Lung (tissue), 11 donors: ENCODE measurements at regions not wholly inside any gene's neighbourhood (a gene's known extent, or its start where the extent isn't known, plus 50 kb on each side); places are given as distances from the start of the nearest gene placed in this dataset.

ENCODE experiments used
- ATAC-seq: fragments of 200-7000 bp; cut with Tn5 transposase; one replicate; pipeline ENCODE4 v1.9.1; 2020; ENCODE audit warnings: moderate number of reproducible peaks; ENCODE audit not compliant: insufficient read depth, low FRiP score
- DNase-seq, 3 donors: peaks; one replicate each; pipeline ENCODE4 v3.0.0-alpha.2; 2013 to 2017
- H3K27ac ChIP-seq, 2 donors: one replicate each; pipeline ENCODE4 v1.5.1; 2013; ENCODE audit warnings: mild to moderate bottlenecking in 2 of 2, moderate library complexity in 2 of 2, control low read depth in 1 of 2, inconsistent platforms in 1 of 2, low read depth in 1 of 2, low read length in 1 of 2
- H3K27me3 ChIP-seq, 3 donors: one replicate each; pipeline ENCODE4 v1.5.1; 2013; ENCODE audit warnings: low read length in 2 of 3; ENCODE audit not compliant: control insufficient read depth in 3 of 3, insufficient read depth in 3 of 3
- H3K36me3 ChIP-seq, 4 donors: one replicate each; pipeline ENCODE4 v1.5.1; 2013; ENCODE audit warnings: low read length in 4 of 4, mild to moderate bottlenecking in 1 of 4, moderate library complexity in 1 of 4; ENCODE audit not compliant: control insufficient read depth in 4 of 4, insufficient read depth in 4 of 4
- H3K4me1 ChIP-seq, 5 donors: one replicate each; pipeline ENCODE4 v1.5.1; 2013; ENCODE audit warnings: low read length in 5 of 5, mild to moderate bottlenecking in 2 of 5, moderate library complexity in 1 of 5; ENCODE audit not compliant: control insufficient read depth in 5 of 5, insufficient read depth in 5 of 5
- H3K4me3 ChIP-seq: one replicate; pipeline ENCODE4 v1.5.1; 2013; ENCODE audit warnings: mild to moderate bottlenecking, control low read depth, moderate library complexity
- H3K9ac ChIP-seq, 2 donors: one replicate each; pipeline ENCODE4 v1.5.1; 2013; ENCODE audit warnings: low read length in 2 of 2, control low read depth in 1 of 2; ENCODE audit not compliant: insufficient read depth in 1 of 2
- H3K9me3 ChIP-seq, 4 donors: one replicate each; pipeline ENCODE4 v1.5.1; 2013; ENCODE audit warnings: low read length in 3 of 4, mild to moderate bottlenecking in 1 of 4, moderate library complexity in 1 of 4; ENCODE audit not compliant: control insufficient read depth in 4 of 4, insufficient read depth in 3 of 4
- WGBS, 2 donors: extraction: QIAGEN DNeasy Blood & Tissue Kit; methylation state at CpG; one replicate each; pipeline ENCODE4 v1.1.7; 2013; 5-methylcytosine and 5-hydroxymethylcytosine counted together
- TF ChIP-seq, protein P1 (sequence below): IDR thresholded peaks from 2 replicates; pipeline ENCODE4 v1.5.1; 2012; ENCODE audit warnings: mild to moderate bottlenecking; ENCODE audit errors: control extremely low read depth, extremely low read depth
- donor health status: control.
- donor health status: control.
- donor health status: Bipolar disorder and iron deficiency.
- donor health status: healthy.
- donor health status: DM: yes; HTN: yes; CAD: no.

DNA sequence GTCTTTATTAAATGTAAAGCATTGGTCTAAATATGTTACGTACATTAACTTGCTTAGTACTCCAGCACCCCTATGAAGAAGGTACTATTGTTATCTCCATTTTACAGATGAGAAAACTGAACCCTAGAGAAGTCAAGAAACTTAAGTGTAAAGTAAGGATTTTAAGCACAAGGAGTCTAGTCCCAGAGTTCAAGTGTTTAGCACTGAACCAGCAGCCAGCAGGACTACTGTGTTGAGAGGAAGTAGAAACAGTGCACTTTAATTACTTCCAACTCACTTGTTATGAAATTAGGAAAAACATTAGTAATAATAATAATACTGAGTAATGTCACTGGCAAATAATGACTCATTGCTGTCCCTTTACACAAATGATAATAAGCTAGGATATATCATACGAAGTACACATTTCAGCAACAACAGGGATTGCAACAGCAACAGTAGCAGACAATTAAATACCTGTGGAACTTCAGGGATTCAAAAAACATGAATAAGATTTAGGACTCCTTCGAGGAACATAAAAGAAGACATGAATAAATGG, 548.1 kb upstream of the HS3ST1 start:
- Histone ChIP-seq H3K27ac (no peak overlapping the region), H3K9me3 (no peaks in the 10 kb centered on the region), H3K4me3 (no peak overlapping the region), H3K36me3 (no peaks in the 10 kb centered on the region), H3K9ac (no peak overlapping the region), H3K27me3 (no peaks in the 10 kb centered on the region), H3K4me1 (no peaks in the 10 kb centered on the region)
- TF ChIP-seq, protein P1, sequence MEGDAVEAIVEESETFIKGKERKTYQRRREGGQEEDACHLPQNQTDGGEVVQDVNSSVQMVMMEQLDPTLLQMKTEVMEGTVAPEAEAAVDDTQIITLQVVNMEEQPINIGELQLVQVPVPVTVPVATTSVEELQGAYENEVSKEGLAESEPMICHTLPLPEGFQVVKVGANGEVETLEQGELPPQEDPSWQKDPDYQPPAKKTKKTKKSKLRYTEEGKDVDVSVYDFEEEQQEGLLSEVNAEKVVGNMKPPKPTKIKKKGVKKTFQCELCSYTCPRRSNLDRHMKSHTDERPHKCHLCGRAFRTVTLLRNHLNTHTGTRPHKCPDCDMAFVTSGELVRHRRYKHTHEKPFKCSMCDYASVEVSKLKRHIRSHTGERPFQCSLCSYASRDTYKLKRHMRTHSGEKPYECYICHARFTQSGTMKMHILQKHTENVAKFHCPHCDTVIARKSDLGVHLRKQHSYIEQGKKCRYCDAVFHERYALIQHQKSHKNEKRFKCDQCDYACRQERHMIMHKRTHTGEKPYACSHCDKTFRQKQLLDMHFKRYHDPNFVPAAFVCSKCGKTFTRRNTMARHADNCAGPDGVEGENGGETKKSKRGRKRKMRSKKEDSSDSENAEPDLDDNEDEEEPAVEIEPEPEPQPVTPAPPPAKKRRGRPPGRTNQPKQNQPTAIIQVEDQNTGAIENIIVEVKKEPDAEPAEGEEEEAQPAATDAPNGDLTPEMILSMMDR, result no peak
- 89 to 91% methylated on average over 3 of the region's 3 CpGs for WGBS, 2 donors
- DNase-seq (no peak), ATAC-seq (no peak)

DNA sequence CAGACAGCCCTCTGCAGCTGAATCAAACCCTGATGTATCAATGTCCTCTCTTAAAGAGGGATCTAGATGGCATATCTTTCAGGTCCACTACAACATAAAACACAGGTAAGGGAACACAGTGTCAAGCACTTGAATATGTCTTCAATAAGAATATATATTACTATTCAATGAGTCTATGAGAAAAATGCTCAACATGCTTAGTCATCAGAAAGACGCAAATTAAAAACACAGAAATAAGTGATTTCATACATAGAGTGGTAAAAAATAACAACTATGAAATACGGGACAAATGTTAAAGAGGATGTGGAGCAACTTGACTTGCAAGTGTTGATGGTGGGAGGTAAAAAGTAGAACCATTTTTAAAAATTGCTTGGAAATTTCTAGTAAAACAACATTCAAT, 544.6 kb upstream of the HS3ST1 start:
- ATAC-seq, result no peak
- H3K27ac ChIP-seq, result no peak overlapping the region
- TF ChIP-seq, protein P1, result no peak
- DNase-seq, result no peak
- H3K9ac ChIP-seq, result no peak overlapping the region
- H3K27me3 ChIP-seq, result no peaks in the 10 kb centered on the region
- no peak overlapping the region for H3K4me3 ChIP-seq
- H3K9me3 ChIP-seq, result no peaks in the 10 kb centered on the region
- no peaks in the 10 kb centered on the region for H3K4me1 ChIP-seq
- 88 to 95% methylated on average over 2 of the region's 2 CpGs for WGBS, 2 donors
- H3K36me3 ChIP-seq, result no peaks in the 10 kb centered on the region

DNA sequence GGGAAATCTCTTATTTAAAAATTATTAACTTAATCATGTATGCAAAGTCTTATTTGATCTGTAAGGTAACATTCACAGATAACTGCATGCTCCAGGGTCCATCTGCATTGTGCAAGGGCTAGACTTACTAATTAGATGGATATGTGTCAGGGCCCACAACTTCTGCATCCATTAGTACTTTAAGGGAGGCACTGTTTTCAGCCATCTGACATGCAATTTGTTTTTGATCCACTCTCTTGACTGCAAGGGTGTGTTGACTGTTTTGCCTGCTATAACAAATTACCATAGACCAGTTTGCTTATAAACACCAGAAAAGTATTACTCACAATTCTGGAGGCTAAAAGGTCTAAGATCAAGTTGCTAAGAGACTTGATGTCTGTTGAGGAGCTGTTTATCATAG, 542.1 kb upstream of the HS3ST1 start:
- Histone ChIP-seq H3K9me3 (no peaks in the 10 kb centered on the region), H3K36me3 (no peaks in the 10 kb centered on the region), H3K27ac (no peak overlapping the region), H3K4me3 (no peak overlapping the region), H3K27me3 (no peaks in the 10 kb centered on the region), H3K4me1 (no peaks in the 10 kb centered on the region), H3K9ac (no peak overlapping the region)
- DNase-seq (no peak), ATAC-seq (no peak)
- TF ChIP-seq, protein P1, result no peak

DNA sequence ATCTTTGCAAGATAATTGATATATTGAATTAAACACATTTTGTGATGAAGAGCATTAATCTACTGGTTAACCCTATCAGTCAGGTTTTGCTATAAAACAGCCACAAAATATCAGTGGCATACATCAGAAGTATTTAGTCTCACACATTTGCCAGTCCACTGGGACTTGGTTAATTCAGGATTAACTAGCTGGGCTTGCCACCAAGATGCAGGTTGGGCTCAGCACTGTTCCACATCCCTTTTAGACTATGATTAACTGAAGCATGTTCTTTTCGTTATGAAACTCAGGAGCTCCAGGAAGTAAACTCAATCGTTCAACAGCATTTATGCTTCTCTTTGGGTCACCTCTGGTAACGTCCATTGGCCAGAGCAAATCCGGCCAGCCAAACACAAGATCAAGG, 538.1 kb upstream of the HS3ST1 start:
- Histone ChIP-seq H3K27ac (no peak overlapping the region), H3K4me3 (no peak overlapping the region), H3K27me3 (no peaks in the 10 kb centered on the region), H3K9me3 (peaks cover 0 to 4% (median 0%) of the 10 kb centered on the region in 4 donors), H3K36me3 (no peaks in the 10 kb centered on the region), H3K4me1 (no peaks in the 10 kb centered on the region), H3K9ac (no peak overlapping the region)
- no peak for ATAC-seq
- DNase-seq, result peak in 1 of 3 donors; percentile 23
- WGBS, 2 donors, result 54 to 71% methylated on average over 4 of the region's 4 CpGs
- TF ChIP-seq, protein P1, result no peak
